H1 (cell line): ENCODE measurements at regions not wholly inside any gene's neighbourhood (a gene's known extent, or its start where the extent isn't known, plus 50 kb on each side); places are given as distances from the start of the nearest gene placed in this dataset.

Source experiments
- ATF3 ChIP-seq: IDR thresholded peaks from 2 replicates; pipeline ENCODE4 v1.6.1; 2011; ENCODE audit warnings: low read depth, mild to moderate bottlenecking, low read length; ENCODE audit not compliant: insufficient read depth
- CBX5 ChIP-seq: fragments of 300-800, 300-1000 bp; sonication (generic); IDR thresholded peaks from 2 replicates; pipeline ENCODE4 v1.7.1; 2016; ENCODE audit warnings: antibody characterized with exemption, low read length, low read depth
- SP2 ChIP-seq: IDR thresholded peaks from 2 replicates; pipeline ENCODE4 v1.6.1; 2012; ENCODE audit warnings: mild to moderate bottlenecking, low read length, inconsistent platforms
- SP4 ChIP-seq: IDR thresholded peaks from 2 replicates; pipeline ENCODE4 v1.6.1; 2012; ENCODE audit warnings: low read length, inconsistent platforms
- YY1 ChIP-seq: IDR thresholded peaks from 2 replicates; pipeline ENCODE4 v1.6.1; 2011; ENCODE audit warnings: low read depth, mild to moderate bottlenecking, low read length

- no peak for TF ChIP-seq YY1
- TF ChIP-seq SP4, result no peak
- no peak for TF ChIP-seq ATF3
- no peak for TF ChIP-seq CBX5
- no peak for TF ChIP-seq SP2
These were observed 67.5 kb upstream of the PRIMA1 start (continued) for GRCh38 chr14:93855737-93856136.
